Amygdala (tissue), 56 donors: ENCODE measurements at regions not wholly inside any gene's neighbourhood (a gene's known extent, or its start where the extent isn't known, plus 50 kb on each side); places are given as distances from the start of the nearest gene placed in this dataset.
A peak's percentile ranks its signal among the peaks of the same experiment; 100 is the strongest.

Source experiments
- DNase-seq, 56 donors: peaks; one replicate each; lab custom pipeline; 2025; lab: John Stamatoyannopoulos, UW

GRCh38 chr1:187229496-187229895 lies 400.7 kb downstream of the PLA2G4A start:
- DNase-seq: no peak

GRCh38 chr1:187234706-187235105 lies 406.0 kb downstream of the PLA2G4A start:
- no peak for DNase-seq

DNA sequence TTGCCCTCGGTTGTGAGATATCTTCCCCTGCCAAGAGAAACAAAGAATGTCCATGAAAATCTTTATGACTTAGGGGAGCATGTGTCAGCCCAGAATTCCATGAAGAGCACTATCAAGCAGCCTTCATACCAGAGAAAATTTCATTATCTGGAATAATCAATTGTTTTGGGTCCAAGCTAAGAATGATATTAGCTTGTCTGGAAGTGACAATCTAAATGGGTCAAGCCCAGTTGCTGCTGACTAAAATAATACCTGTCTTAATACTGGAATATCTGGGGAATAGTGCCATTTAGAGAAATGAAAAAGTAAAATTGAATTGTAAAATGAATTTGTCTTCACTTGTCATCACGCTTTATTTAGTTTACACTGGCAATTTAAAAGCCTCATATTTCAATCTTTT lies 407.4 kb downstream of the PLA2G4A start:
- no peak for DNase-seq

DNA sequence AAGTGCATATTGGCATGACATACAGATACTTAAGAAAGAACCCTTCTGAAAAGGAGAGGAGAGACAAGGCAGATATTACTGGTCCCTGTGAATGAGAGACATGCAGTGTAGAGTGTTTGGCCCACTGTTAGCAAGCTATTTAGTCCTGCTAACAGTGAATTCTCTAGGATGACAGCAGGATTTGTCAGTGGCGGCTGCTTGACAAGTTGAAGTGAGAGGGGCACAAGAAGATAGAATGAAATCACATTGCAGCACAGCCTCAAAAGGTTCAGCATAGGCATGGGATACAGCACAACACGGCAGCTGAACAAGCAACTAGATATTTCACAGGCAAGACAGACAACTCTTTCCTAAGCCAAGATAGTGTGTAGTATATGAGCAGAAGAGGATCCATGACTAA lies 407.9 kb downstream of the PLA2G4A start:
- DNase-seq: no peak

DNA sequence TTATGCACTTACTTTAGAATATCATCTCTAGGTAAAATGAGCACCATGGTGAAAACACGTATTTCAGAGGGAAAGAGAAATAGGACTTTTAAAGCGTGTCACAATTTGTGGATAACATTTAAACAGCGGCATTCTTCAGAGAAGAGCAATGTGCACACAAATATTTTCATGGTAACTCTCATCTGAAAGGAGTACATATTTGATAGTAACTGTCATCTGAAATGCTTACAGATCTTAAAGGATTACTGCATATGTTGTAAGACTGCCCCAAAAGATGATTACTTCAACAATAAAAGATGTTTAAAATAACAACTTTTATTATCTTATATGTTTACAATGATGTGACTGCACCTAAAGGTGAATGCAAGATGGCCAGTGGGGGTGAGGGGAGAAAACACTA lies 408.8 kb downstream of the PLA2G4A start:
- DNase-seq: no peak

DNA sequence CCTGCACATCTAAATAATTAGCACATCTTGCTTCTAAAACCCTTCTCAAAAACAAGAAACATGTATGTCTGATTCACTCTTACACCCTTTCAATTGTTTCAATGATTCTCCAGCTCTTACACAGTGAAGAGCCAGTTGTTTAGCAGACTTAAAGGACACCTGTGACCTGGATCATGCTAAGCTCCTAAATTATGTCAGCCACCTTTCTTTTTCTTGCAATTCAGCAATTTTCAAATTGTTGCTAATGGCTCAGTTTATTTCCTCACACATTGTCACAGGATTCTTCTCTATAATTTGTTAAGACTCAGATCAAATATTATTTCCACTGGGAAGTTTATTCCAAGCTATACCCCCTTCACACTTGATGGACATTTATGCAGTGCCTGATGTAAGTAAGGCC lies 413.2 kb downstream of the PLA2G4A start:
- no peak for DNase-seq

DNA sequence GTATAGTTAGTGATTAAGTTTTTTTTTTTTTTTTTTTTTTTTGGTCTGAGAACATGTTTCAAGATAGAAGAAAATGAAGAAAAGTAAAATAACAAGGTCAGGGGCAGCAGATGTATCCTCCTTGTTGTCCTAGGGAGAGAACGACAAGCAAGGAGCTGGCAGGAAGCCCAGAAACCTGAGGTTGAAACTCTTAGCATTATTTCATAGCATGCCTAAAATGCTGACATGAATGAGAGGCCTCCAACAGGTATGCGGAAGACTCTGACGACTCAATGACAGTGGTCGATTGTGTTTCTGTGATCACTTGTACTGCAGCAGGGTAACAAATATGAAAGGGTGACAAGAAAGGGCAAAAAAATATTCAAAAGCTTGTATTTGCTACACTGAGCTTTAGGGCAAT lies 415.9 kb downstream of the PLA2G4A start:
- DNase-seq: no peak

DNA sequence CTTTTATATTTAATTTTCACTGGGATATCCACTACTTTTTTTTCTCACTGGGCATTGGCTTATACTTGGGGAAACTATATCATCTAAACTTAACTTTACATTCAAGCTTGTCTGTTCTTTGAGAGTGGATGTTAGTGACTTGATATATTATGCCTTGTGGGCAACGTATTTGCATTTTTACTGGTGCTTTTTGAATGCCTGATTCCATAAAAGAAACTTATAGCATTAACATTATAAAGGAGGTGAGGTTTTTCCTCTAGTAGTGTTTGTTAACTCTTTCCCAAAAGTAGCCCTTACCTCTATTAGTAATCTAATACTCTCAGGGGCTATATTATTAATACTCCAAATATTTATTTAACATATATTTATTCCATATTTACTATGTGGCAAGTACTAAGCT lies 416.5 kb downstream of the PLA2G4A start:
- no peak for DNase-seq

DNA sequence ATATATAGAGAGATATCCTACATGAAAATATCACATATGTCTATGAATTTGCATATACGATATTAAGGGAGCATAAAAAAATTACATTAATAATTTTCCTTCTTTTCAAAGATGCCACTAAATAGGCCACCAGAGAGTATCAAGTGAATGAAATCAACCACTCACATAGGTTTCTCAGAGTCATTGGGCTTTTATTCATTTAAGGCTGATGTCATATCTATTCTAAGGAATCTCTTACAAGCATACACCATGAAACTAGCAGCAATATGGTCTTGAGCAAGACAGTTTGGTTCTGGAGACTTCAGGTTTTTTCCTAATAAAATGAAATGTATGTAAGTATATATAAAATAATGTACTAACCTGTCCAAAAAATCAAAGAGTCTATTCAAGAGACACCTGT lies 420.4 kb downstream of the PLA2G4A start:
- no peak for DNase-seq

DNA sequence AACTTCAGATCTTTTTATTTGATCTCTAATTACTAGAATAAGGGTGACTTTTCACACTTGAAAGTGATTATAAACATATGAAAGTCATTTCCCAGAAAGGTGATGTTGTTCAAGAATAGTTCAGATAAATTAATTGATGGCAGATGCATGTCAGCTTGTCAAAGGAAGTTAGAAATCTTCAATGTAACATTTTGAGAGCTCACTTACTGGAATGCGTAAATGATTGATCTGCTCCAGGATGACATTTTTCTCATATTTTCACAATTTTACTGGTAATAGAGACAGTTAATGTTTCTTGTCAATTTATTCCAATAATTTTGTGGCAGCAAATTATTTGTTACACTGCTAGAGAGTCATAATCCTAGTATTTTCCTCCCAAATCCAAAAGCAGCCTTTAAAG lies 424.2 kb downstream of the PLA2G4A start:
- DNase-seq: no peak

GRCh38 chr1:187257476-187257875 lies 428.7 kb downstream of the PLA2G4A start:
- DNase-seq: no peak

DNA sequence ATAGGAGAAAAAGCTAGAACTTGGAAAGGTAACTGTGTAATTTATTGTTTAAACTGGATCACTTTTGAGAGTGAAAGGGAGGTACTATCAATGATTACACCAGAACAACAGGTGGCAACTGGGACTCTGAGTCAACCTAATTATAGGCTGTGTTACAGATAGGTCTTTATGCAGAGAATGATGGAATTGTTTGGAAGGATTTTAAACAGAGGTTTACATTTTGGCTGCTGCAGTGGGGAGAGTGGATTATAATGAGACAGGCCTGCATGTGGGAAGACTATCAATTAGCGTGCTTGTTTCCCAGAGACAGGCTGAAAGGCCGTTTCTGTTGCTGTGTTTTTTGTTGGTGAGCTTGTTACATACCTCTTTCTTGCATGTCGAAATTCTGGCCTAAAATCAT lies 432.9 kb downstream of the PLA2G4A start:
- peak in 5 of 56 donors; percentile 1 to 45 (median 12) for DNase-seq

- DNase-seq: no peak
Measured at GRCh38 chr1:187262731-187263130, 434.0 kb downstream of the PLA2G4A start.

- DNase-seq: peak in 26 of 56 donors; percentile 3 to 67 (median 20)
Measured at GRCh38 chr1:187264995-187265602, 436.4 kb downstream of the PLA2G4A start.

DNA sequence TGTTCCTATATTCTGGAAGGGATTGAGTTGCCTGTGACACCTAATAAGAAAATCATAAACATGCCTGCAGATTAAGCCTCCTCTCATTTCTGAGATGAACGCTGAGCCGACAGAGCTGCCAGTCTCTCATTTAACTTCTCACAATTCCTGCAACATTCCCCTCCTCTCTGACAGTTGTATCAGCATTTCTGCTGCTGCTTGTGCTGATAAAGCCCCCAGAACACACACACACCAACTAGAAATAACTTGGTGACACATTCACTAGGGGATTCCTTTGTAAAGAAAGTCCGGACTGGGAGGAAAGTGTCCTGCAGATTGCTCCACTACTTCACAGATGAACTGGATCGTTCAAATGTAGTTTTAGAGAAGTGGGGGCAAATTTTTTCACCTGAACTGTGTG lies 437.3 kb downstream of the PLA2G4A start:
- DNase-seq: no peak

- no peak for DNase-seq
Measured at GRCh38 chr1:187267827-187268226, 439.1 kb downstream of the PLA2G4A start.

GRCh38 chr1:187270256-187270655 lies 441.5 kb downstream of the PLA2G4A start:
- DNase-seq: no peak

- no peak for DNase-seq
Measured at GRCh38 chr1:187275346-187275745, 446.6 kb downstream of the PLA2G4A start.

GRCh38 chr1:187275985-187276575 lies 447.3 kb downstream of the PLA2G4A start:
- DNase-seq: no peak

- DNase-seq: no peak
Measured at GRCh38 chr1:187276677-187277076, 447.9 kb downstream of the PLA2G4A start.

- no peak for DNase-seq
Measured at GRCh38 chr1:187280031-187280430, 451.3 kb downstream of the PLA2G4A start.

GRCh38 chr1:187281085-187281484 lies 452.3 kb downstream of the PLA2G4A start:
- DNase-seq: no peak

- DNase-seq: no peak
Measured at GRCh38 chr1:187283984-187284383, 455.2 kb downstream of the PLA2G4A start.
